ENCODE measurements at regions not wholly inside any gene's neighbourhood (a gene's known extent, or its start where the extent isn't known, plus 50 kb on each side); places are given as distances from the start of the nearest gene placed in this dataset.

DNA sequence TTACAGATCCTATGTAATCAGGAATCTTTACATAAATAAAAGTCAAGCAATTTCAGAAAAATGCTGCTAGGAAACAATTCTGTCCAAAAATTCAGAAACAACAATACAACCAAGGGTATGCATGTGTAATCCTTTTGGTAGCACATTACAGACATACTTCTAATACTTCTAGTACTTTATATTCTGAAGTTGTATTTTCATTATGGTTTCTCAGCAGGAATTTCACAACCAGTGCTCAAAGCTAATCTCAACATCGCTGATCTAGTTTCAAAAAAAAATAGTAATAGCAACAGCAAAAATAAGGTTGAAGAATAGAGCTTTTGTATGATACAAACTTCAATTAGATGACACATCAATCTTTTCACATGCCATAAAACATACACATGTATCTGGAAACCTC, 545.2 kb downstream of the LTN1 start:
- no peaks in the 10 kb centered on the region for H3K36me3 Mint-ChIP-seq (ENCODE audit: low read depth)
- no peak for DNase-seq
- H3K27ac Mint-ChIP-seq, result no peak overlapping the region

DNA sequence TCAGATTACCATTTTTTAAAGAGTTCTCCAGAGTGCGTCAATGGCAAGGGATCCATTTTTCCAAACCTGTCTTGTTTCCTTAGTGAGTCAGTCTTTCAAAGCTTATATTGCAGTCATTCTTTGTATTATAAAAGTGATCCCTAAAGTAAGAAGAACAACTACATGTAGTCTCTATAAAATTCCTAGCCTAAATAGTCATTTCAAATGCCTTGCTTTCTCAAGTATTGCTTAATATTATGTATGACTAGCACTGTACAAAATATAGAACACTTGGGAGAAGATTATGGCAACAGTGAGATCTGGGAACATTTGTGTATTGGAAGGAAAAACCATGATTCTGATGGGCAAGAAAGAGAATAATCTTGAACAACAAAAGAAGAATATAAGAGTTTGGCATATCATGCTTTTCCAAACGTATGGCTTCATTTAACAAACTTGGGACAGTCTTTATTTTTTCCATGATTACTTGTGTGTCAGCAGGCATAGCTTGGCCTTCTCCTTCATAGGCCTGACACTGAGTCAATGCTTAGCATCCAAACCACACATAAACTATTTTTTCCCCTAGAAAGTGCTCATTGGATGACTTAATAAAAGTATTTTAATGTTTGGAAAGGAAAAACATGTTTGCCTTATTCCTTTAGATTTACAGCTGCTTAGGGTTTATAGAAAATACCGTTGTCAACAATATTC, 547.4 kb downstream of the LTN1 start:
- Mint-ChIP-seq H3K27me3 (ENCODE audit: low read depth, poor library complexity) (no peaks in the 10 kb centered on the region), H3K4me3 (no peak overlapping the region), H3K27ac (no peak overlapping the region), H3K4me1 (no peaks in the 10 kb centered on the region), H3K9me3 (peaks cover 9% of the 10 kb centered on the region), H3K36me3 (ENCODE audit: low read depth) (no peaks in the 10 kb centered on the region)
- TF ChIP-seq CTCF (IDR thresholded peaks at IDR 0.05), result no peak
- DNase-seq, result no peak

More for the DNA sequence above, 545.2 kb downstream of the LTN1 start:
- Mint-ChIP-seq H3K4me1 (no peaks in the 10 kb centered on the region), H3K9me3 (peaks cover 9% of the 10 kb centered on the region), H3K27me3 (ENCODE audit: low read depth, poor library complexity) (peaks cover 6% of the 10 kb centered on the region), H3K4me3 (no peak overlapping the region)
- TF ChIP-seq CTCF (IDR thresholded peaks at IDR 0.05), result no peak

- no peak overlapping the region for H3K27ac Mint-ChIP-seq
- H3K9me3 Mint-ChIP-seq, result peaks cover 9% of the 10 kb centered on the region
- TF ChIP-seq CTCF (IDR thresholded peaks at IDR 0.05), result no peak
- no peaks in the 10 kb centered on the region for H3K36me3 Mint-ChIP-seq (ENCODE audit: low read depth)
- H3K4me3 Mint-ChIP-seq, result no peak overlapping the region
- no peaks in the 10 kb centered on the region for H3K27me3 Mint-ChIP-seq (ENCODE audit: low read depth, poor library complexity)
- DNase-seq, result no peak
- H3K4me1 Mint-ChIP-seq, result no peaks in the 10 kb centered on the region
Observed at GRCh38 chr21:28444557-28444956, 548.1 kb downstream of the LTN1 start.

- Mint-ChIP-seq H3K27ac (no peak overlapping the region), H3K4me3 (no peak overlapping the region), H3K36me3 (ENCODE audit: low read depth) (no peaks in the 10 kb centered on the region), H3K9me3 (peaks cover 9% of the 10 kb centered on the region), H3K27me3 (ENCODE audit: low read depth, poor library complexity) (no peaks in the 10 kb centered on the region), H3K4me1 (no peaks in the 10 kb centered on the region)
- DNase-seq, result no peak
- TF ChIP-seq CTCF (IDR thresholded peaks at IDR 0.05), result no peak
Observed at GRCh38 chr21:28444111-28444510, 548.6 kb downstream of the LTN1 start.

DNA sequence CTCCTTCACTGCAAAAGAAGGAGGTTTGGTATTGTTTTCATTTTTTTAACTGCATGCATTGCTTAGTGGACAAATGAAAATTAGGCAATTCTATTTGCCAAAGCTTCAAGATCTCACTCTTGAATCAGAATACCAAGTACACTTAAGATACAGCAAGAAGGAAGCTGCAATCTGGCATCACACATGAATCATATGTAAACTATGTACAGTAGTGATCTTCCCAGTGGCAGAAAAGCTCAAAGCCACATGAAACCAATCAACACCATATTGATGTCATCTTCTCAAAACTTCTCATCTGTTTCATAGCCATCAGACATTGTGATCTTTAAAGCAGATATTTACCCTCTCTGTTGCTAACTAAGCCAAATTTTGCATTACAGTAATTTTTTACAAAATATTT, 550.1 kb downstream of the LTN1 start:
- Mint-ChIP-seq H3K27me3 (ENCODE audit: low read depth, poor library complexity) (no peaks in the 10 kb centered on the region), H3K4me1 (no peaks in the 10 kb centered on the region), H3K36me3 (ENCODE audit: low read depth) (no peaks in the 10 kb centered on the region), H3K27ac (no peak overlapping the region), H3K9me3 (peaks cover 9% of the 10 kb centered on the region), H3K4me3 (no peak overlapping the region)
- no peak for DNase-seq
- TF ChIP-seq CTCF (IDR thresholded peaks at IDR 0.05), result no peak

DNA sequence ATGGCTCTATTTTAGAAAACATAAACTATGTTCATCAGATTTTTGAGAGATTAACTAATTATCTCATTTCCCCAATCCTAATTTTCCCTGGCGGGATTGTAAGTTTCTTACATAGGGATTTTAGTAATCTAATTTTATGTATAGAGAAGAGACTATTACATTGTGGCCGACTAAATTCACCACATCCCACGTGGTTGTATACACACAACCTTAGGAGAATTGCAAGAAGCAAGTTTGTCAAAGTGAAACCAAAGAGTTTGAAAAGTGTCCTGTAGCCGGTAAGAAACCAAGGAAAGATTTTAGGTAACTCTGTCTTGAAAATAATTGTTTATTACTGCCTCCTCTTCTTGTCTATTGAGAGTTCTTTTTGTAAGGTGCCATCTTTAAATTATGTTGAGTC, 550.6 kb downstream of the LTN1 start:
- Mint-ChIP-seq H3K27ac (no peak overlapping the region), H3K4me3 (no peak overlapping the region), H3K36me3 (ENCODE audit: low read depth) (no peaks in the 10 kb centered on the region), H3K9me3 (peaks cover 9% of the 10 kb centered on the region), H3K4me1 (no peaks in the 10 kb centered on the region), H3K27me3 (ENCODE audit: low read depth, poor library complexity) (no peaks in the 10 kb centered on the region)
- TF ChIP-seq CTCF (IDR thresholded peaks at IDR 0.05), result no peak
- DNase-seq, result no peak

Measured in nephron progenitor cell (in vitro differentiated cells).